GM12874 (cell line): ENCODE measurements at regions not wholly inside any gene's neighbourhood (a gene's known extent, or its start where the extent isn't known, plus 50 kb on each side); places are given as distances from the start of the nearest gene placed in this dataset.

Source experiments
- CTCF ChIP-seq: IDR thresholded peaks from 2 replicates; pipeline ENCODE4 v1.5.1; 2011; ENCODE audit warnings: low read depth, mild to moderate bottlenecking, control low read depth, low read length, moderate library complexity; ENCODE audit not compliant: insufficient read depth

GRCh38 chr10:105855791-105856190, 1214.7 kb downstream of the SORCS3 start:
- TF ChIP-seq CTCF: no peak

- TF ChIP-seq CTCF: no peak
These were observed 1203.8 kb downstream of the SORCS3 start for GRCh38 chr10:105844676-105845570.

- no peak for TF ChIP-seq CTCF
These were observed 1203.2 kb downstream of the SORCS3 start for GRCh38 chr10:105844241-105844640.

- no peak for TF ChIP-seq CTCF
These were observed 1202.7 kb downstream of the SORCS3 start for GRCh38 chr10:105843786-105844185.

GRCh38 chr10:105840288-105840770, 1199.2 kb downstream of the SORCS3 start:
- TF ChIP-seq CTCF: no peak

- TF ChIP-seq CTCF: no peak
These were observed 1197.3 kb downstream of the SORCS3 start for GRCh38 chr10:105838392-105838791.

- TF ChIP-seq CTCF: no peak
These were observed 1196.9 kb downstream of the SORCS3 start for GRCh38 chr10:105837951-105838350.
